Liver (tissue), 8 donors: ENCODE measurements at regions not wholly inside any gene's neighbourhood (a gene's known extent, or its start where the extent isn't known, plus 50 kb on each side); places are given as distances from the start of the nearest gene placed in this dataset.

Source experiments
- DNase-seq: peaks from one replicate; pipeline ENCODE4 v3.0.0-alpha.2; 2017; ENCODE audit warnings: low spot score
- H3K27ac ChIP-seq, 2 donors: one replicate each; pipeline ENCODE4 v1.7.0; 2013; ENCODE audit warnings: inconsistent platforms in 2 of 2, low read length in 2 of 2, control low read depth in 1 of 2, low read depth in 1 of 2, mild to moderate bottlenecking in 1 of 2
- H3K27me3 ChIP-seq, 4 donors: one replicate each; pipeline versions ENCODE4 v1.6.1 to v1.7.0; 2013; ENCODE audit warnings: low read length in 3 of 4, inconsistent platforms in 1 of 4, mild to moderate bottlenecking in 1 of 4, moderate library complexity in 1 of 4; ENCODE audit not compliant: control insufficient read depth in 4 of 4, insufficient read depth in 4 of 4
- H3K36me3 ChIP-seq, 4 donors: one replicate each; pipeline versions ENCODE4 v1.6.1 to v1.7.0; 2013; ENCODE audit warnings: low read length in 3 of 4, mild to moderate bottlenecking in 3 of 4, low read depth in 1 of 4, moderate library complexity in 1 of 4; ENCODE audit not compliant: control insufficient read depth in 4 of 4, insufficient read depth in 3 of 4
- H3K4me1 ChIP-seq, 4 donors: one replicate each; pipeline versions ENCODE4 v1.6.1 to v1.7.0; 2013; ENCODE audit warnings: low read length in 3 of 4, mild to moderate bottlenecking in 3 of 4, moderate library complexity in 1 of 4; ENCODE audit not compliant: control insufficient read depth in 4 of 4, insufficient read depth in 4 of 4
- H3K4me3 ChIP-seq, 3 donors: one replicate each; pipeline versions ENCODE4 v1.6.1 to v1.7.0; 2013; ENCODE audit warnings: low read length in 3 of 3, control low read depth in 1 of 3, low read depth in 1 of 3, mild to moderate bottlenecking in 1 of 3
- H3K9ac ChIP-seq, 2 donors: one replicate each; pipeline ENCODE4 v1.7.0; 2013; ENCODE audit warnings: low read length in 2 of 2, mild to moderate bottlenecking in 2 of 2, moderate library complexity in 2 of 2, control low read depth in 1 of 2, low read depth in 1 of 2
- H3K9me3 ChIP-seq, 4 donors: one replicate each; pipeline versions ENCODE4 v1.6.1 to v1.7.0; 2013; ENCODE audit warnings: low read length in 3 of 4; ENCODE audit not compliant: control insufficient read depth in 4 of 4
- EGR1 ChIP-seq, 2 donors: IDR thresholded peaks; 2 replicates each; pipeline ENCODE4 v1.6.1; 2016 to 2018; ENCODE audit warnings: antibody characterized with exemption in 2 of 2, low read depth in 2 of 2
- FOXA1 ChIP-seq: IDR thresholded peaks from 2 replicates; pipeline ENCODE4 v1.6.1; 2016; ENCODE audit warnings: antibody characterized with exemption
- FOXA2 ChIP-seq: IDR thresholded peaks from 2 replicates; pipeline ENCODE4 v1.6.1; 2016; ENCODE audit warnings: antibody characterized with exemption
- GABPA ChIP-seq, 2 donors: IDR thresholded peaks in 1 of 2; conservative IDR thresholded peaks in 1 of 2; 2 replicates each; pipeline ENCODE4 v1.6.1; 2016; ENCODE audit warnings: antibody characterized with exemption in 2 of 2, mild to moderate bottlenecking in 1 of 2, moderate library complexity in 1 of 2
- HNF4A ChIP-seq, 2 donors: conservative IDR thresholded peaks; 2 replicates each; pipeline ENCODE4 v1.6.1; 2016; ENCODE audit warnings: antibody characterized with exemption in 2 of 2, mild to moderate bottlenecking in 2 of 2
- HNF4G ChIP-seq: IDR thresholded peaks from 2 replicates; pipeline ENCODE4 v1.6.1; 2016; ENCODE audit warnings: antibody characterized with exemption
- JUND ChIP-seq, 2 donors: IDR thresholded peaks; 2 replicates each; pipeline ENCODE4 v1.6.1; 2016; ENCODE audit warnings: antibody characterized with exemption in 2 of 2
- NR2F2 ChIP-seq: IDR thresholded peaks from 2 replicates; pipeline ENCODE4 v1.6.1; 2016; ENCODE audit warnings: antibody characterized with exemption
- RAD21 ChIP-seq, 2 donors: IDR thresholded peaks; 2 replicates each; pipeline ENCODE4 v1.6.1; 2016; ENCODE audit warnings: antibody characterized with exemption in 2 of 2, mild to moderate bottlenecking in 2 of 2
- RXRA ChIP-seq, 2 donors: IDR thresholded peaks; 2 replicates each; pipeline ENCODE4 v1.6.1; 2017 to 2018; ENCODE audit warnings: antibody characterized with exemption in 2 of 2, mild to moderate bottlenecking in 1 of 2
- SP1 ChIP-seq: IDR thresholded peaks from 2 replicates; pipeline ENCODE4 v1.6.1; 2018; ENCODE audit warnings: antibody characterized with exemption, mild to moderate bottlenecking
- TAF1 ChIP-seq: conservative IDR thresholded peaks from 2 replicates; pipeline ENCODE4 v1.6.1; 2016; ENCODE audit warnings: antibody characterized with exemption, mild to moderate bottlenecking
- YY1 ChIP-seq: IDR thresholded peaks from 2 replicates; pipeline ENCODE4 v1.6.1; 2016; ENCODE audit warnings: antibody characterized with exemption, mild to moderate bottlenecking
- WGBS: extraction: QIAGEN DNeasy Blood & Tissue Kit; methylation state at CpG from one replicate; pipeline ENCODE4 v1.1.7; 2013; 5-methylcytosine and 5-hydroxymethylcytosine counted together
- TF ChIP-seq, protein P1 (sequence below): fragments of 150-350 bp; IDR thresholded peaks from 2 replicates; pipeline ENCODE4 v1.5.1; 2017; ENCODE audit warnings: improper control_type of control experiment, low read depth, low read length; ENCODE audit not compliant: missing input control
- TF ChIP-seq, protein P2 (sequence below): IDR thresholded peaks from 2 replicates; pipeline ENCODE4 v1.6.1; 2016; ENCODE audit warnings: antibody characterized with exemption, mild to moderate bottlenecking
- TF ChIP-seq, protein P3 (sequence below): IDR thresholded peaks from 2 replicates; pipeline ENCODE4 v1.6.1; 2016; ENCODE audit warnings: antibody characterized with exemption
- TF ChIP-seq, protein P4 (sequence below): IDR thresholded peaks from 2 replicates; pipeline ENCODE4 v1.6.1; 2016; ENCODE audit warnings: antibody characterized with exemption
- TF ChIP-seq, protein P5 (sequence below): IDR thresholded peaks from 2 replicates; pipeline ENCODE4 v1.6.1; 2016; ENCODE audit warnings: antibody characterized with exemption
- donor health status: healthy.
- donor health status: healthy.
- donor health status: healthy.
- donor health status: healthy.
- donor health status: healthy.

DNA sequence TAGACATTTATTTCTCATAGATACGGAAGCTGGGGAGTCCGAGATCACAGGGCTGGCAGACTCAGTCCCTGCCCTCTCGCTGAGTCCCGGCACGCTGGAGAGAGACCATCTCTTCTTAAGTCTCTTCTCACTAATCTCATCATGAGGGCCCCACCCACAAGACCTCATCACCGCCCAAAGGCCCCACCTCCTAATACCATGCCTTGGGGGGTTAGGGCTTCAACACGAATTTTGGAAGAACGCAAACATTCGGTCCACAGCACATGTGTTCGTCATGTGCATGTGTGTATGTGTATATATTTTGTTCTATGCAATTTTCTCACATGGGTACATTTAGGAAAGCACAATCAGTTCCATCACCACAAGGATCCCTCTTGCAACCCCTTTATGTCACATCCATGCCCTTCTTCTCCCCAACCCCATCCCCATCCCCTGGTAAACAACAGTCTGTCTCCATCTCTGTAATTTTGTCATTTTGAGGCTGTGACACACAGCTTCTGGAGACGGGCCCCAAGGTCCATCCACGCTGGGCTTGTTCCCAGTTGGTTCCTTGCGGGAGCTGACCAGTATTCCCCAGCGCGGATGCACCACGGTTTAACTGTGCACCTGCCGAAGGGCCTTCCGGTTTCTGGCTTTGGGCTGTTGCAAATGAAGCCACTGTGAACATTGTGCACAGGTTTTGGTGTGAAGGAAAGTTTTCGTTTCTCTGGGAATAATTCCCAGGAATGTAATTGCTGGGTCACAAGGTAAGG lies 317.5 kb upstream of the DIO3 start:
- TF ChIP-seq, protein P1, sequence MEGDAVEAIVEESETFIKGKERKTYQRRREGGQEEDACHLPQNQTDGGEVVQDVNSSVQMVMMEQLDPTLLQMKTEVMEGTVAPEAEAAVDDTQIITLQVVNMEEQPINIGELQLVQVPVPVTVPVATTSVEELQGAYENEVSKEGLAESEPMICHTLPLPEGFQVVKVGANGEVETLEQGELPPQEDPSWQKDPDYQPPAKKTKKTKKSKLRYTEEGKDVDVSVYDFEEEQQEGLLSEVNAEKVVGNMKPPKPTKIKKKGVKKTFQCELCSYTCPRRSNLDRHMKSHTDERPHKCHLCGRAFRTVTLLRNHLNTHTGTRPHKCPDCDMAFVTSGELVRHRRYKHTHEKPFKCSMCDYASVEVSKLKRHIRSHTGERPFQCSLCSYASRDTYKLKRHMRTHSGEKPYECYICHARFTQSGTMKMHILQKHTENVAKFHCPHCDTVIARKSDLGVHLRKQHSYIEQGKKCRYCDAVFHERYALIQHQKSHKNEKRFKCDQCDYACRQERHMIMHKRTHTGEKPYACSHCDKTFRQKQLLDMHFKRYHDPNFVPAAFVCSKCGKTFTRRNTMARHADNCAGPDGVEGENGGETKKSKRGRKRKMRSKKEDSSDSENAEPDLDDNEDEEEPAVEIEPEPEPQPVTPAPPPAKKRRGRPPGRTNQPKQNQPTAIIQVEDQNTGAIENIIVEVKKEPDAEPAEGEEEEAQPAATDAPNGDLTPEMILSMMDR: no peak
- TF ChIP-seq FOXA1: no peak
- TF ChIP-seq FOXA2: no peak
- TF ChIP-seq, protein P2, sequence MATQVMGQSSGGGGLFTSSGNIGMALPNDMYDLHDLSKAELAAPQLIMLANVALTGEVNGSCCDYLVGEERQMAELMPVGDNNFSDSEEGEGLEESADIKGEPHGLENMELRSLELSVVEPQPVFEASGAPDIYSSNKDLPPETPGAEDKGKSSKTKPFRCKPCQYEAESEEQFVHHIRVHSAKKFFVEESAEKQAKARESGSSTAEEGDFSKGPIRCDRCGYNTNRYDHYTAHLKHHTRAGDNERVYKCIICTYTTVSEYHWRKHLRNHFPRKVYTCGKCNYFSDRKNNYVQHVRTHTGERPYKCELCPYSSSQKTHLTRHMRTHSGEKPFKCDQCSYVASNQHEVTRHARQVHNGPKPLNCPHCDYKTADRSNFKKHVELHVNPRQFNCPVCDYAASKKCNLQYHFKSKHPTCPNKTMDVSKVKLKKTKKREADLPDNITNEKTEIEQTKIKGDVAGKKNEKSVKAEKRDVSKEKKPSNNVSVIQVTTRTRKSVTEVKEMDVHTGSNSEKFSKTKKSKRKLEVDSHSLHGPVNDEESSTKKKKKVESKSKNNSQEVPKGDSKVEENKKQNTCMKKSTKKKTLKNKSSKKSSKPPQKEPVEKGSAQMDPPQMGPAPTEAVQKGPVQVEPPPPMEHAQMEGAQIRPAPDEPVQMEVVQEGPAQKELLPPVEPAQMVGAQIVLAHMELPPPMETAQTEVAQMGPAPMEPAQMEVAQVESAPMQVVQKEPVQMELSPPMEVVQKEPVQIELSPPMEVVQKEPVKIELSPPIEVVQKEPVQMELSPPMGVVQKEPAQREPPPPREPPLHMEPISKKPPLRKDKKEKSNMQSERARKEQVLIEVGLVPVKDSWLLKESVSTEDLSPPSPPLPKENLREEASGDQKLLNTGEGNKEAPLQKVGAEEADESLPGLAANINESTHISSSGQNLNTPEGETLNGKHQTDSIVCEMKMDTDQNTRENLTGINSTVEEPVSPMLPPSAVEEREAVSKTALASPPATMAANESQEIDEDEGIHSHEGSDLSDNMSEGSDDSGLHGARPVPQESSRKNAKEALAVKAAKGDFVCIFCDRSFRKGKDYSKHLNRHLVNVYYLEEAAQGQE: no peak
- TF ChIP-seq, protein P3, sequence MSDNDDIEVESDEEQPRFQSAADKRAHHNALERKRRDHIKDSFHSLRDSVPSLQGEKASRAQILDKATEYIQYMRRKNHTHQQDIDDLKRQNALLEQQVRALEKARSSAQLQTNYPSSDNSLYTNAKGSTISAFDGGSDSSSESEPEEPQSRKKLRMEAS: no peak
- TF ChIP-seq, protein P4, sequence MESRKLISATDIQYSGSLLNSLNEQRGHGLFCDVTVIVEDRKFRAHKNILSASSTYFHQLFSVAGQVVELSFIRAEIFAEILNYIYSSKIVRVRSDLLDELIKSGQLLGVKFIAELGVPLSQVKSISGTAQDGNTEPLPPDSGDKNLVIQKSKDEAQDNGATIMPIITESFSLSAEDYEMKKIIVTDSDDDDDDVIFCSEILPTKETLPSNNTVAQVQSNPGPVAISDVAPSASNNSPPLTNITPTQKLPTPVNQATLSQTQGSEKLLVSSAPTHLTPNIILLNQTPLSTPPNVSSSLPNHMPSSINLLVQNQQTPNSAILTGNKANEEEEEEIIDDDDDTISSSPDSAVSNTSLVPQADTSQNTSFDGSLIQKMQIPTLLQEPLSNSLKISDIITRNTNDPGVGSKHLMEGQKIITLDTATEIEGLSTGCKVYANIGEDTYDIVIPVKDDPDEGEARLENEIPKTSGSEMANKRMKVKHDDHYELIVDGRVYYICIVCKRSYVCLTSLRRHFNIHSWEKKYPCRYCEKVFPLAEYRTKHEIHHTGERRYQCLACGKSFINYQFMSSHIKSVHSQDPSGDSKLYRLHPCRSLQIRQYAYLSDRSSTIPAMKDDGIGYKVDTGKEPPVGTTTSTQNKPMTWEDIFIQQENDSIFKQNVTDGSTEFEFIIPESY: no peak
- TF ChIP-seq, protein P5, sequence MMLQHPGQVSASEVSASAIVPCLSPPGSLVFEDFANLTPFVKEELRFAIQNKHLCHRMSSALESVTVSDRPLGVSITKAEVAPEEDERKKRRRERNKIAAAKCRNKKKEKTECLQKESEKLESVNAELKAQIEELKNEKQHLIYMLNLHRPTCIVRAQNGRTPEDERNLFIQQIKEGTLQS: no peak
- no peak for TF ChIP-seq RAD21 (IDR thresholded peaks at IDR 0.05)
- no peak for TF ChIP-seq EGR1 (IDR thresholded peaks at IDR 0.05; ENCODE audit: low read depth in 2 of 2)
- no peak for TF ChIP-seq GABPA (IDR thresholded peaks at IDR 0.05 in 1 of 2, conservative IDR thresholded peaks at IDR 0.05 in 1 of 2)
- no peak for TF ChIP-seq SP1
- TF ChIP-seq RXRA (IDR thresholded peaks at IDR 0.05): no peak
- no peak for TF ChIP-seq JUND (IDR thresholded peaks at IDR 0.05)
- no peak for TF ChIP-seq TAF1
- TF ChIP-seq HNF4A (conservative IDR thresholded peaks at IDR 0.05): no peak
- TF ChIP-seq HNF4G: no peak
- TF ChIP-seq YY1: no peak
- no peak for TF ChIP-seq NR2F2
- Histone ChIP-seq H3K27ac (no peak overlapping the region), H3K4me3 (no peak overlapping the region), H3K9ac (no peak overlapping the region), H3K27me3 (no peaks in the 10 kb centered on the region), H3K9me3 (no peaks in the 10 kb centered on the region), H3K36me3 (no peaks in the 10 kb centered on the region), H3K4me1 (no peaks in the 10 kb centered on the region)
- DNase-seq: no peak
- 94% methylated on average over 19 of the region's 19 CpGs for WGBS
